B cell (primary cell): ENCODE measurements at regions not wholly inside any gene's neighbourhood (a gene's known extent, or its start where the extent isn't known, plus 50 kb on each side); places are given as distances from the start of the nearest gene placed in this dataset.

ENCODE experiments used
- ATAC-seq: fragments of 200-7000 bp; cut with Tn5 transposase; one replicate; pipeline ENCODE4 v1.10.0; 2021; ENCODE audit warnings: low read depth, mild to moderate bottlenecking, moderate number of reproducible peaks, moderate library complexity
- CTCF ChIA-PET: fragments of 350-600 bp; sonication (Branson Sonifier 250); formaldehyde crosslinking; loops from one replicate; lab custom pipeline; 2021; ENCODE audit warnings: antibody characterized with exemption, inconsistent platforms; lab: Charles Lee
- POLR2A ChIA-PET: fragments of 350-600 bp; sonication (Branson Sonifier 250); formaldehyde crosslinking; loops from one replicate; lab custom pipeline; 2021; ENCODE audit warnings: antibody characterized with exemption; lab: Charles Lee
- DNase-seq: peaks from one replicate; pipeline ENCODE4 v3.0.0; 2013
- H2AFZ ChIP-seq: 2 replicates; pipeline ENCODE4 v1.6.1; 2012; ENCODE audit warnings: mild to moderate bottlenecking, low read depth, low read length; ENCODE audit not compliant: insufficient read depth, poor library complexity, severe bottlenecking
- H3K27ac ChIP-seq, 2 donors: 1 replicate in 1 of 2; 2 replicates in 1 of 2; pipeline ENCODE4 v1.5.1; 2012 to 2013; ENCODE audit warnings: low read length in 2 of 2, mild to moderate bottlenecking in 2 of 2, moderate library complexity in 1 of 2
- H3K27me3 ChIP-seq, 4 experiments: fragments of 200-600 bp in 1 of 4; sonication (generic) in 1 of 4; replicated peaks in 1 of 4; 1 replicate in 2 of 4; 2 replicates in 2 of 4; pipeline versions ENCODE4 v1.6.1 to v1.7.0; 2013 to 2016; ENCODE audit warnings: low read length in 3 of 4, mild to moderate bottlenecking in 2 of 4, mixed read lengths in 1 of 4, moderate library complexity in 1 of 4; ENCODE audit not compliant: insufficient read depth in 4 of 4, control insufficient read depth in 3 of 4; ENCODE audit errors: control extremely low read depth in 1 of 4
- H3K36me3 ChIP-seq, 2 experiments: replicated peaks in 1 of 2; 1 replicate in 1 of 2; 2 replicates in 1 of 2; pipeline versions ENCODE4 v1.6.1 to v1.7.1; 2013; ENCODE audit warnings: low read length in 1 of 2; ENCODE audit not compliant: insufficient read depth in 2 of 2, control insufficient read depth in 1 of 2; ENCODE audit errors: control extremely low read depth in 1 of 2, extremely low read depth in 1 of 2
- H3K4me1 ChIP-seq, 2 donors: fragments of 200-600 bp in 1 of 2; sonication (generic) in 1 of 2; 1 replicate in 1 of 2; 2 replicates in 1 of 2; pipeline versions ENCODE4 v1.5.1 to v1.6.1; 2013 to 2017; ENCODE audit warnings: low read length in 2 of 2; ENCODE audit not compliant: control insufficient read depth in 2 of 2, insufficient read depth in 2 of 2
- H3K4me2 ChIP-seq: replicated peaks from 2 replicates; pipeline ENCODE3; 2012; ENCODE audit warnings: mild to moderate bottlenecking, low read depth, low read length; ENCODE audit not compliant: poor library complexity, severe bottlenecking
- H3K4me3 ChIP-seq, 5 experiments: fragments of 200-600 bp in 1 of 5; sonication (generic) in 1 of 5; 1 replicate in 3 of 5; 2 replicates in 2 of 5; pipeline versions ENCODE4 v1.5.1 to v1.7.0; 2011 to 2016; ENCODE audit warnings: low read length in 4 of 5, mild to moderate bottlenecking in 4 of 5, low read depth in 2 of 5, control low read depth in 1 of 5, moderate library complexity in 1 of 5; ENCODE audit not compliant: insufficient read depth in 1 of 5; ENCODE audit errors: control extremely low read depth in 1 of 5, extremely low read depth in 1 of 5
- H3K79me2 ChIP-seq: fragments of 200-600 bp; sonication (generic); one replicate; pipeline ENCODE4 v1.6.0; 2016; ENCODE audit warnings: low read length; ENCODE audit not compliant: control insufficient read depth, insufficient read depth
- H3K9ac ChIP-seq: fragments of 200-600 bp; sonication (generic); 2 replicates; pipeline ENCODE4 v1.6.1; 2017; ENCODE audit warnings: mild to moderate bottlenecking, low read length, moderate library complexity
- H3K9me3 ChIP-seq, 3 donors: one replicate each; pipeline versions ENCODE4 v1.6.1 to v1.7.1; 2013; ENCODE audit warnings: low read length in 2 of 3; ENCODE audit not compliant: control insufficient read depth in 2 of 3, insufficient read depth in 1 of 3; ENCODE audit errors: control extremely low read depth in 1 of 3
- H4K20me1 ChIP-seq: 2 replicates; pipeline ENCODE4 v1.6.0; 2012; ENCODE audit warnings: mild to moderate bottlenecking, low read length; ENCODE audit not compliant: insufficient read depth, control insufficient read depth, poor library complexity, severe bottlenecking
- H3K27ac Mint-ChIP-seq: one replicate; pipeline ENCODE4 v1.8.0; 2021; ENCODE audit warnings: mixed read lengths
- H3K27me3 Mint-ChIP-seq: one replicate; pipeline ENCODE4 v1.8.0; 2021; ENCODE audit warnings: mixed read lengths
- H3K4me1 Mint-ChIP-seq: one replicate; pipeline ENCODE4 v1.8.0; 2021; ENCODE audit warnings: mixed read lengths
- H3K4me3 Mint-ChIP-seq: one replicate; pipeline ENCODE4 v1.8.0; 2021; ENCODE audit warnings: mixed read lengths
- H3K9me3 Mint-ChIP-seq: one replicate; pipeline ENCODE4 v1.8.0; 2022; ENCODE audit warnings: mixed read lengths; ENCODE audit not compliant: insufficient read depth
- EZH2 ChIP-seq: IDR thresholded peaks from 2 replicates; pipeline ENCODE4 v1.6.1; 2012; ENCODE audit warnings: borderline replicate concordance, low read depth, mild to moderate bottlenecking, moderate library complexity, low read length; ENCODE audit not compliant: insufficient read depth, poor library complexity, severe bottlenecking
- WGBS: methylation state at CpG from one replicate; pipeline ENCODE4 v1.1.5; 2013; ENCODE audit warnings: missing lambda C conversion rate; ENCODE audit not compliant: insufficient coverage; 5-methylcytosine and 5-hydroxymethylcytosine counted together
- intact Hi-C: fragments of 100-400 bp; cut with micrococcal nuclease; formaldehyde crosslinking; loops from one replicate; pipeline ENCODE4 v1.10.0; 2022
- TF ChIP-seq, protein P1 (sequence below): fragments of 200-600 bp; IDR thresholded peaks from one replicate; pipeline ENCODE4 v1.8.0; 2022; ENCODE audit warnings: antibody characterized with exemption, mild to moderate bottlenecking

DNA sequence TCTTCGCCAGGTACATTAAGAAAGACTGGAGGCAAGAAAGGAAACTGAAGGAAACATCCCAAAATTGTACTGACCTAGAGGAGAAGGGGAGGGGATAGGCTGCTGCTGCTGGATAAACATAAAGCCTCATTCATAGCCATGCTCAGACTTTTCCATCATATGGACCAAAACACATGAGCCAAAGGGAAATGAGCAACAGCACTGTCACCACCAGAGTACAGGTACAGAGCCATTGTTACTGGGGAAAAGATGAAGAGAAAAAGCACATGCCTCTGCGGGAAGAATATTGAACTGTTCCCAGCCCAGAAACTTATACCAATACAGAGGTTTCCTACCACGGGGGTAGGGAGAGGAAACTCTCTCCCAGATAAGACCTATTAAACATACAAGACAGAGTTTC, 861.9 kb downstream of the NTRK3 start:
- H3K9me3 Mint-ChIP-seq: peaks cover 4% of the 10 kb centered on the region
- ATAC-seq (no peak), DNase-seq (no peak)
- no peaks in the 10 kb centered on the region for H3K4me1 Mint-ChIP-seq
- H3K36me3 ChIP-seq: no peaks in the 10 kb centered on the region
- H3K9ac ChIP-seq: no peak overlapping the region
- H3K27ac ChIP-seq: no peak overlapping the region
- intact Hi-C loops: no loop called here
- H4K20me1 ChIP-seq: no peaks in the 10 kb centered on the region
- no peaks in the 10 kb centered on the region for H3K27me3 ChIP-seq
- H2AFZ ChIP-seq: no peak overlapping the region
- H3K4me2 ChIP-seq: no peak overlapping the region
- no peak overlapping the region for H3K4me3 ChIP-seq
- WGBS: no CpG with 5 or more reads among the region's 3 CpGs
- ChIA-PET CTCF (no interaction called here), POLR2A (no interaction called here)
- H3K9me3 ChIP-seq: peaks cover 0 to 5% (median 0%) of the 10 kb centered on the region in 3 donors
- H3K4me3 Mint-ChIP-seq: no peak overlapping the region
- no peaks in the 10 kb centered on the region for H3K79me2 ChIP-seq
- no peak overlapping the region for H3K27ac Mint-ChIP-seq
- no peaks in the 10 kb centered on the region for H3K4me1 ChIP-seq
- no peaks in the 10 kb centered on the region for H3K27me3 Mint-ChIP-seq
- no peak for TF ChIP-seq EZH2
- TF ChIP-seq, protein P1, sequence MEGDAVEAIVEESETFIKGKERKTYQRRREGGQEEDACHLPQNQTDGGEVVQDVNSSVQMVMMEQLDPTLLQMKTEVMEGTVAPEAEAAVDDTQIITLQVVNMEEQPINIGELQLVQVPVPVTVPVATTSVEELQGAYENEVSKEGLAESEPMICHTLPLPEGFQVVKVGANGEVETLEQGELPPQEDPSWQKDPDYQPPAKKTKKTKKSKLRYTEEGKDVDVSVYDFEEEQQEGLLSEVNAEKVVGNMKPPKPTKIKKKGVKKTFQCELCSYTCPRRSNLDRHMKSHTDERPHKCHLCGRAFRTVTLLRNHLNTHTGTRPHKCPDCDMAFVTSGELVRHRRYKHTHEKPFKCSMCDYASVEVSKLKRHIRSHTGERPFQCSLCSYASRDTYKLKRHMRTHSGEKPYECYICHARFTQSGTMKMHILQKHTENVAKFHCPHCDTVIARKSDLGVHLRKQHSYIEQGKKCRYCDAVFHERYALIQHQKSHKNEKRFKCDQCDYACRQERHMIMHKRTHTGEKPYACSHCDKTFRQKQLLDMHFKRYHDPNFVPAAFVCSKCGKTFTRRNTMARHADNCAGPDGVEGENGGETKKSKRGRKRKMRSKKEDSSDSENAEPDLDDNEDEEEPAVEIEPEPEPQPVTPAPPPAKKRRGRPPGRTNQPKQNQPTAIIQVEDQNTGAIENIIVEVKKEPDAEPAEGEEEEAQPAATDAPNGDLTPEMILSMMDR: no peak

DNA sequence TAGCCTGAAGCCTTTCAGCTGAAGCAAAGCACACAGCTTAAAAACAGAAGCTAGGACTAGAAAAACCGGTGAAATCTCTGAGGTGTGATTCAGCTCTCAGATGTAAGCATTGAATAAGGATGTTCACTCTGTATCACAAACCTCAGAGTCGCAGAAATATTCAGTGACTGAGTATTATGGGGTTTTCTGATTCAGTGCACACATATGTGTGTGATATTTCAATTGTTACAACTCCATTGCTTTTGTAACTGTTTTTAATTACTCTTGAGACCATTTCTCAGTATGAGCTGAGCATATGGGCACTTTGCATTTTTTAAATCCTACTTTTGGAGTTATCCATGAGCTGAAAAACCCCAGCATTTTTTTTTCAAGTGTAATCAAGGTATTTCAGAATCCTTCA, 868.8 kb downstream of the NTRK3 start:
- H2AFZ ChIP-seq: no peak overlapping the region
- CTCF ChIA-PET: no interaction called here
- Mint-ChIP-seq H3K27me3 (no peaks in the 10 kb centered on the region), H3K4me1 (no peaks in the 10 kb centered on the region), H3K4me3 (no peak overlapping the region), H3K9me3 (peaks cover 13% of the 10 kb centered on the region), H3K27ac (no peak overlapping the region)
- no peak overlapping the region for H3K4me2 ChIP-seq
- no peak for ATAC-seq
- DNase-seq: no peak
- H3K4me1 ChIP-seq: no peaks in the 10 kb centered on the region
- TF ChIP-seq, protein P1: no peak
- no peak for TF ChIP-seq EZH2
- H3K9ac ChIP-seq: no peak overlapping the region
- H3K27me3 ChIP-seq: no peaks in the 10 kb centered on the region
- POLR2A ChIA-PET: no interaction called here
- 100% methylated on average over 1 of the region's 2 CpGs for WGBS
- peaks cover 0 to 3% (median 3%) of the 10 kb centered on the region in 3 donors for H3K9me3 ChIP-seq
- H3K36me3 ChIP-seq: no peaks in the 10 kb centered on the region
- H3K4me3 ChIP-seq: no peak overlapping the region
- H3K27ac ChIP-seq: no peak overlapping the region
- intact Hi-C loops: no loop called here
- H4K20me1 ChIP-seq: no peaks in the 10 kb centered on the region
- H3K79me2 ChIP-seq: no peaks in the 10 kb centered on the region
